GM19240 (cell line): ENCODE measurements at regions not wholly inside any gene's neighbourhood (a gene's known extent, or its start where the extent isn't known, plus 50 kb on each side); places are given as distances from the start of the nearest gene placed in this dataset.
"Not testable (repeated sequence)": the region's sequence is repeated elsewhere in the genome, so short reads cannot be mapped to it uniquely, and the experiment has no call there.

ENCODE experiments used
- DNase-seq: peaks from one replicate; pipeline ENCODE4 v3.0.0; 2011; ENCODE audit warnings: low spot score; ENCODE audit not compliant: insufficient read length

DNA sequence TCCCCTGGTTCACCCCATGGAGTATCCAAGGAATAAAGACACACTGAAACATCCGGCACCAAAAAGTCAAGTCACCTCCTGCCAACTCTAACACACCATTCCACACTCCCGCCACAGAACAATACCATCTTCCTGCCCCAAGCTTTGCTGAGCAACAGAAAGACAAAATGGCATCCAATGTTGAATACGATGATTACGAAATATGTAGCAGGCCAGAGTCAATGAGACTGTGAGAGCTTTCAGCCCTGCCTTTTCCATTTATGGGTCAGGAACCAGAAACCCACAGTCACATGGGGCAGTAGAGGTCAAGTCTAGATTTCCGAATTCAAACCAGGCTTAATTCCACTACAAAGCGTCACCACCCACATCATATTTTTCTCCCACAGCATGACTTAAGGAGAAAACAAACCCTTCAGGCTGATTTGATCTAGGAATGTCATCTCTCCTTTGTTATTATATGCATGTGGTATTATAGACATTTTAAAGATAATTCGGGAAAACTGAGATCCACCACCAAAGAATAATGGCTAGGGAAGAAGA, 249.8 kb downstream of the SETD4 start:
- DNase-seq: no peak

DNA sequence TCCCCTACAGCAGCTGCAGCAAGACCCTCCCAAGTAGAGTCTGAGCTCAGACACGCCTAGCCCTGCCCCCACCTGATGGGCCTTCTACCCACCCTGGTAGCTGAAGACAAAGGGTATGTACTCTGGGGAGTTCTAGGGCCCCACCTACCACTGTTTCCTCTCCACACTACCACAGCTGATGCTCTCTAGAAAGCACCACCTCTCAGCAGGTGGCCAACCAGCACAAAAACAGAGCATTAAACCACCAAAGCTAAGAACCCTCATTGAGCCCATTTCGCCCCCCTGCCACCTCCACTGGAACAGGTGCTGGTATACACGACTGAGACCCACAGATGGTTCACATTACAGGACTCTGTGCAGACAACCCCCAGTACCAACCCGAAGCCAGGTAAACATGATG, 258.9 kb downstream of the SETD4 start:
- no peak for DNase-seq

DNA sequence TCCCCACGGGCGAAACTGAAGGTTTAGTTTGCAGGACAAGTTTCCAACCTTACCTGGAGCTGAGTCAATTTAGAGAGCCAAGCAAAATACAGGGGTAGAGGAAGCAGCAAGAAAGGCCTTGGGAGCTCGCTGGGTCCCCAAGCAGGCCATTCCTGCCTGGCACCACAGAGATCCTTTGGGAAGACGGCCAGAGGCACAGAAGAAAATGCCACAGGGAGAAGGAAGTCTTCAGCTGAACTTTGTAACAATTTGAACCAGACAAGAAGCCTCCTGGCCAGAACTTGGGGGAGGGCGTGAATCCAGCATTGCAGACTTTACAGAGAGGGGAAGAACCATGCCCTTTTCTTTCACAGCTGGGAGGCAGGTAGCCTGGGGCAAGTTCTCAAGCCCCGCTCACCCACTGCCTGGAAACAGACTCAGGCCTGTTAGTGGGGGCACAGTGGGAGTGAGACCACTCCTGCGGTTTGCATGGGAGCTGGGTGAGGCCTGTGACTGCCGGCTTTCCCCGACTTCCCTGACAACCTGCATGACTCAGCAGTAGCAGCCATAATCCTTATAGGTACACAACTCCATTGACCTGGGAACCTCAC, 259.4 kb downstream of the SETD4 start:
- not testable (repeated sequence) for DNase-seq

DNA sequence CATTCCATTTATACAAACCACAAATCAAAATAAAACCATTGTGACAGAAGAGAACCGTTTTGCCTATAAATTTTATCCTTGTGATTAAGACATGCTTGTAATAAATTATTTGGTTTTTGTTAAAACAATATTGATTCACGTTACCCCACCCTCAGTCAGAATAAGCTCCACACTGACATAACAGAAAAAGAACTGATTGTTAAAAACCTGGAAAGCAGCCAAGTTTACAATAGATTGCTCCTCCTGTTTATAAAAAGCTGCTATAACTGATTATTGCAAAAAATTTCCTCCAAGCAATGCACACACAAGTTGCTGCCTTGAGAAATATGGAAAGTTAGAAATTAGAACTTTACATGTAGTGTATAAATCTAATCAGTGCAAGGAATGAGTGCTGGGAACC, 263.5 kb downstream of the SETD4 start:
- DNase-seq: no peak

DNA sequence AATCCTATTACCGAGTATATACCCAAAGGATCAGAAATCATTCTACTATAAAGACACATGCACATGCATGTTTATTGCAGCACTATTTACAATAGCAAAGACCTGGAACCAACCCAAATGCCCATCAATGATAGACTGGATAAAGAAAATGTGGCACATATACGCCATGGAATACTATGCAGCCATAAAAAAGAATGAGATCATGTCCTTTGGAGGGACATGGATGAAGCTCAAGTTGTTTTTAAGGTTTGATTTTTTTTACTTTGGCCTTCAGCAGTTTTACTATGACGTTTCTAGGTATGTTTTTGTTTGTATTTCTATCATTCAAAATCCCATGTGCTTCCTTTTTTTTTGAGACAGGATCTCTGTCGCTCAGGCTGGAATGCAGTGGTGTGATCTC, 265.8 kb downstream of the SETD4 start:
- not testable (repeated sequence) for DNase-seq

DNA sequence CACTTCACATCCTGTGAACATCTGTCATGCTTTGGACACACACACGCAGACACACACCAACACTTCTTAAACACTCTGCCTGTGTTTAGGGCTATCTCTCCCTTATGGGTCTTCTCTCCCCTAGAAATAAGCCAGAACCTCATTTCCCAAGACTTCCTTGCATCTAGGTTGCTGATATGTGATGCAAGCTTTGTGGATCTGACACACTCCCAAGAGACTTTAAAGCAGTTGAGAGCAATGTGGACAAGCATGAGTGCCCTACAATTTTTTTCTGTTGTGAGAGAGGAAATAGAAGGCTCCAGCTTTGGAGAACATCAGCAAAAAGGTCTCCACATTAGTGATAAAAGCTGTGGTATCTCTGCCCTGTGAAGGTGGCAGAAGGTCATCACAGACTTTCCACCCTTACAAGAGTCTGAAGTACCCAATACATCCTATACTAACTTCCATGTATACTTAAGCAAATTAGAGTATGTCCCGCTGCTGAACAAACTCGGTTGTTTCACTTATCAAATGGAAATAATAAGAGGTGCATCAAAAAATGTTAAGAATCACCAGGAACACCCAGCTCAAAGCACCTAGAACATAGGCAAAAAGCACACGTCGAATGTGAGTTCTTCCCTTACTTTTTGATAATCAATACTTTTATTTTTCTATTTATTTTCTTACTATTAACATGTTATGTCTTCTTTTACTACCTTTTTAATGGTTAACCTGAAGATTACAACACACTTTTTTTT, 267.6 kb downstream of the SETD4 start:
- no peak for DNase-seq

DNA sequence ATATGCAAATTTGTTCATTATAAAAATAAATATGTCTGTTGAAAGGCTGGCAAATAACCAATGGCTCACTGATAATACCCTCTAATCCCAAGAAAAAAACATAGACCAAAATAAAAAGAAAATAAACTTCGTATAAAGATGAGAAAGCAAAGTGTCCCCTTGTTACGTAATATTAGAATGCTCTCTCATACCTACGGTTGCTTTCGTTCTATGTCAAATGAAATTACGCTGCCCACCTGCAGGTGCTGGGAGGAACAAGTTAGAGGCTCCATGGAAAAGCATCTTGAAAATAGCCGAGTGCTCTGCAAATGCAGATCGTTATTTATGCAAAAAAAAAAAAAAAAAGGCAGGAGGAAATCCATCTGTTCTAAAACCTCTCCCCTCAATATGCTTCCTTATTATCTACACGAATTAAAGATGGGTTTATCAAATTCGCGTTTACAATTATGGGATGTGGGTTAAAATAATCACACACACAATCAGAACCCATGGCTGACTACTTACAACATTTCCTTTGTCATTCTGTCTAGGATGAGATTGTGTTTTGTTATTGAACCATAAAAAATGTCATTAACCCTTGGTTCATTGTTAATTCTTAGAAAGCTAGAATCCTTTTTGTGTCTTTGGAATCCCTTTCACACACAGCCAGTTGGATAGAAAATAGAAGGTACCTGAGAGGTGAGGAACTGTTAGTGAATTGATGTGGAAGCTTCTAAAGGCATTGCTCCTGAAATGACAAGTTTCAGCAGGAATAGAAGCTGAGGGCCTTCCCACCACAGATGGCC, 268.6 kb downstream of the SETD4 start:
- DNase-seq: no peak

DNA sequence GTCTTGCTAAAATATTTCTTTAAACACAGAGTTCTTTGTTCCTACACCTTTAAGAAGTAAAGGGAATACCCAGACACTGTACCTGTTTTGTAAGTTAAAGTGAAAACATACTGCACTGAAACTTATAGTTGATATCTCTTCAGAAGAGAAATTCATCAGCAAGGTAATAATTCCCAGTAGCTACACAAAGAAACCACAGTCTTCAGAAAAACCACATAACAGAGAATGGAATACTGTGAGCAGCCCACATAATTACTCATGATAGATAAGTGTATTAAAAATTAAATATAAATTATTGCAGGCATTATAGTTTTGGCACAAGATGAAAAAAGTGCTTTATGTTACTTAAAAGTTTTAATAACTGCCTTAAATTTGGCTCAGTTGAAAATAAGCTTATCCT, 276.6 kb downstream of the SETD4 start:
- DNase-seq: no peak

DNA sequence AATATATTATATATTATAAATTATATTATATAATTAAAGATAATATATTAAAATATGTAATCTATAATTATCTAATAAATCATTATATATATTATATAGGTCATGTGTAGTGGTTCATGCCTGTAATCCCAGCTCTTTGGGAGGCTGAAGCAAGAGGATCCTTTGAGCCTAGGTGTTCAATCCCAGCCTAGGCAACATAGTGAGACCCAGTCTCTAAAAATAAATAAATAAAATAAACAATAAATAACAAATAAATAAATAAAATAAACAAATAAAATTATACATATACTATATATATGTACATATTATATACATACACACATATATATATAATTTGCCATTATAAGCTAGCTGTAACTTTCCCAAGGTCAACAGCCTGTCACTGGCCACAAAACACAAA, 277.7 kb downstream of the SETD4 start:
- DNase-seq: no peak

DNA sequence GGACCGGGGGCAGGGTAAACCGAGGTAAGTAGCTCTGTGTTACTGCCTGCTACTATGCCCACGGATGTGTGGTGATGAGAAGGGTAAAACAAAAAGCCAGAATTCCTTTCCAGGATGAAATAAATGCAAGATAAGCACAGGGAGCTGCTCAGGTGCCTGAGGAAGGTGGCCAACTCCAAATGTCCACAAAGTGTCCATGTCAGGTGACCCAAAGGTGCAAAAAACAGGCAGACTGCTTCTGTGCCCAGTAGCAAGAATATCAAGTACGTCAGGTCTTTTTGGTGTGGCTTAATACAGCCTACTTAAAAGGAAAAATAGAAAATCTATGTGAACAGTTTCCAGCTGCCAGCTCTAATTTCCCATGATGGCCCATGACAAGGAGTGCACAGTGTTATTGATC, 279.3 kb downstream of the SETD4 start:
- DNase-seq: no peak

DNA sequence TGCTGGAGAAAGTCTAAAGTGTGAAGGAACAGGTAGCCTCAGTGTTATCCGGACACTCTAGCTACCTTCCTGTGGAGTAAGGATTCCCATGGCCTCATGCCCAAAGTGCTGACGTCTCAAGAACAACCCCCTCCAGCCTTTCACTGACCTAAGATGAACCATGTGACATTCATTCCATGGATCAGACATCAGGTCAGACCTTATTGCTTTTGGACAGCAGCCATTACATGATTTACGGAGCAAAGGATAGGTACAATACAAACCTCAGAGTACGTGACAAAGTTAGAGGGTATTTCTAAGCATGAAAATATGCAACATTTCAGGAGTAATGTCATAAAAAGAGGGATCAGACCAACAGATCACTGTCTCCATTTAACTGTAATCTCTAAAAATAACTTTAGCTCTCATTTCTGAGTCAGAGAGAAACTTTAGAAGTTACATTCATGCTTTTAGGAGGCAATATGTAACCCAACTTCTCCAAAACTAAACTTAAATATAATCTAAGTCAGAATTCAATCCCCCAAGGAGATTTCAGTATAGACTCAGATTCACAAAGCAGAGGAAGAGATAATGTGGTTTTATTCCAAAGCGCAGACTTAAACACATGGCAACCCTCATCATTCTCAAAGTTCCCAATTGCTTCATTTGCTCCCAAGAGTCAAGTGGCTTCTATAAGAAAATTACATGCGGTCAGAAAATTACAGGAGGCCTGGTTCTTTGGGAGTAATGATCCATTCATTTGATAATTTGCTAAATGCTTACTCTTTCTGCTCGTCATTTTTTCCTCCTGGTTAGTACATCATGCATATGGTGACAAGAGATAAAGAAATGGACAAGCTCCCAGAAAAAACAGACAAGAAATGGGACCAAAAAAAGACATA, 280.4 kb downstream of the SETD4 start:
- no peak for DNase-seq

DNA sequence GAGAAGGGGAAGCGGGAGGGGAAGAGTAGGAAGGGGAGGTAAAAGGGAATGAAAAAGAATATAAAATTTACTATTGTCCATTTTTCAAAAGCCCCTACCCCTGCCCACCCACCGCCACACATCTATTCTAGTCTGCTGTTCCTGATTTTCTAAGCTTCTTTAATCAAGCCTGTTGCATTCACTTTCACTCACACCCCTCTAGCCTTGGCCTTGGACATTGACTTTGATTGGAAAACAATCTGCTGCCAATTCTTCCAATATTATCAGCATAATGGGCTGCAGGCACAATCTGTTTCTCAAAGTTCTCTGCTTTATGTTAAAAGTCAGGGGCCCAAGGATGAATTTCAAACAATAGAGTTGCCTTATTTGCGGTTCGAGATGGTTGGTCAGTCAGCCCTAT, 281.2 kb downstream of the SETD4 start:
- DNase-seq: no peak

DNA sequence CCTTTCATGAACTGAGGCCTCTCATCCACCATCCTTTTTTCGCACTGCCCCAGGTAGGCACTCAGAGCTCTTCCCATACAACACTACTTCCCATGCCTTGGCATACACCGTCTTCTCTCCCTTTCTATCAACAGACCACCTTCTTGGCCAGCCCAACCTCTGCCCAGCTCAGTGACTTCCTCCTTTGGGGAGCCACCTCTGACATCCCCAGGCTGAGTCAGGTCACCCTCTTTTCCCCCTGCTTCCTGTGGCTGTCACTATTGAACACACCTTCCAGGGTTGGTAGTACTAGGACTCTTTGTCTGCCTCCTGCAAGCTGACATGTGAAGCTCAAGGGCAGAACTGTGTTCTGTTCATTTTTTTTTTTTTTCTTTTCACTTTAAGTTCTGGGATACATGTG, 283.2 kb downstream of the SETD4 start:
- no peak for DNase-seq

DNA sequence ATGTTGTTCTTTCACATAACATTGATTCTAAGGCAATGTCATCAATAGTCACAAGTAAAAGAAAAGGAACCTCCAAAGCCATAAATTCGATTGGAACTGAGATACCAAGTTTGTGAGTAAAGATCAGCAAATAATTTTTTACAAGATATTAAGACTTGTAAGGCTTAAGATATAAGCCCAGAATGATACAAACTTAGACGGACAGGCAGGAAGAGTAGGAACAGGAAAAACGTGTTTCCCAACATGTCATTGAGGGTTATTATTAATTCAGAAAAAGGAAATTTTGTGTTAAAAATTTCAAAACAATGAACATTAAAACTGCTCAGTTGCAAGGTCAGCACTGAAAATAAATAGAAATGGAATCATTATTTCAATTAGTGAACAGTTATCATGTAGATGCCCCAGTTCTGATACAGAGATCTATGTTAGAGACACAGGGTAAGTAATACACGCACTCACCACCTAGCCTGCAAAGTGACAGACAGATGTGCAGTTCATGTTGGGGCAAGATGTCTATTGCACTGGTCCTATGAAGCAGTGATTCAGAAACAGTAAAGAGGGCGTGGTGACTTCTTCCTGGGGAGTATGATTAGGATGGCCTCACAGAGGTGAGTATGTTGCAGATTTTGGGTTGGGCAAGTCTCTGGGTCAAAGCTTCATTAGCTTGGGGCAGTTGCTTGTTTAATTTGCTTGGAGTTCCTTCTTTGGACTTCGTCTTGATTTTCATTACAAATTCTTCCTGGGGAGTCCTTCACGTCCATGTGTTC, 284.4 kb downstream of the SETD4 start:
- no peak for DNase-seq

DNA sequence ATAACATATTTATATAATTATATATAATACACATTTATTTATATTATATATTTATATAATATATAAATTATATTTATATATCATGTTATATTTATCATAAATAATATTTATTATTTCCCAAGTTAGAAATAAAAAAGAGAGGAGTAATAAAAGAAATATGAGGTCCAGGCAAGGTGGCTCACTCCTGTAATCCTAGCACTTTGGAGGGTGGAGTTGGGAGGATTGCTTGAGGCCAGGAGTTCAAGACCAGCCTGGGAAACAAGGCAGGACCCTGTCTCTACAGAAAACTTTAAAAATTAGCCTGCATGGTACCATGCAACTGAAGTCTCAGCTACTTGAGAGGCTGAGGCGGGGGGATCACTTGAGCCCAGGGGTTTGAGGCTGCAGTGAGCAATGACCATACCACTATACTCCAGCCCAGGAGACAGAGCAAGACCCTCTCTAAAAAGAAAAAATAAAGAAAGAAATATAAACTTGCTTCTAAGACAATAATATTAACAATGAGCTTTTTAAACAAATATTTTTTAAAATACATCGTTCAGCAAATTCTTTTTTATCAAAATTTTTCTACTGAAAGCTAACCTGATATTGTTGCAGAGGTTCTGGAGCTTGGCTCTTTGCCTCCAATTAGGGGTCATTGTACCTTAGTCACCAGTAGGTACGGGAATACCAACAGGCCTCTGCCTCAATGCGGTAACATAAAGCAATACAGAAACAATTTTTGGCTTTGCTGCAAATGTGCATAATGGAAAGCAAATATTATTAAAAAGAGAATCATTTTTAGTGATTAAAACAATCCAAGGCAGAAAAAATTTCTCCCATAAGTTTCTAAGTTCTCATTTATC, 290.0 kb downstream of the SETD4 start:
- no peak for DNase-seq

DNA sequence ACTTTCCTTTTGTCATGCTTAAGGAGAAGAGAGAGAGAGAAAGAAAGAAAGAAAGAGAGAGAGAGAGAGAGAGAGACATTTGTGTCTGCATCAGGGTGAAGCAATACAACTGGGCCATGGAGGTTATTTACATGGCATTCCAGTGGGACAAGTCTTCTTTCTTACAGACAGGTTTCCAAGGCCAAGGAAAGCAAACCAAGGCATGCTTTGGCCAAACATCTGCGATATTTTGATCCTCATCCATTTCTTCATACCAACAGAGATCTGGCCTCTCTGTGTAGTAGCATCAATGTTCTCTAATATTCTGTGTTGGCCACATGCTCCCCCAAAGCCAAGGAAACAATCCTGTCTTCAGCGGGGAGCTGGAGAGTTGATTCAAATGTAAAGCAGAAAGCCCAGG, 292.1 kb downstream of the SETD4 start:
- DNase-seq: no peak

DNA sequence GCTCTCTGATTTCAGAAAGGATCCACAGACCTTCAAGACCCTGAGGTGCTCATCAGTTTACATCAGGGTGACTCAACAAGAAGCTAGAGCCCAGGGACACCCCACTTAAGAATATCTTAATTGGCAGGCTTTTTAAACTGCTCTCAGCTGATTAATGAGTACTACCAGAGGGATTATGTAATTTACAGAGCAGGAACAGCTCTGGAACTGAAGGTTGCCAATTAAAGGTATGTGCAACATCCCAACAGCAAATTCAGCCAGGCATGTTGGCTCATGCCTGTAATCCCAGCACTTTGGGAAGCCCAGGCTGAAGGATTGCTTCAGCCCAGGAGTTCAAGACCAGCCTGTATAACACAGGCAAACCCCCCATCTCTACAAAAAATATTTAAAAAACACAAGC, 295.7 kb downstream of the SETD4 start:
- DNase-seq: no peak

DNA sequence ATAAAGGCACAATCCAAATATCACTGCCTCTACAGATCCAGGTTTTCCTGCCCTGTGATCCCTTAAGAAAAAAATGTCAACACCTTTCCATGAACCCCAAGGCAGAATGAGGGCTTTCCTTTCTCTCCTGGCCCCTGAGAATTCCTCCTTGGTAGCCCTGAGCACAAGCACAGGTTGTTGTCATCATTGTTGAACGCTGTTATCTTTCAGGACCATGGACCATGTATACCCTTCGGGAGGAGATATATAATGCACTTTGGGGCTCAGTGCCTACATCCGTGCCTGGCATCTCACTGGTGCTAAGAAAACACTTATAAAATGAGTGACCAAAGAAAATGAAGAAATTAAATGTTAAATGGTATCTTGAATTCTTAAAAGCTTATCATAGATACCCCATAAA, 296.2 kb downstream of the SETD4 start:
- no peak for DNase-seq

DNA sequence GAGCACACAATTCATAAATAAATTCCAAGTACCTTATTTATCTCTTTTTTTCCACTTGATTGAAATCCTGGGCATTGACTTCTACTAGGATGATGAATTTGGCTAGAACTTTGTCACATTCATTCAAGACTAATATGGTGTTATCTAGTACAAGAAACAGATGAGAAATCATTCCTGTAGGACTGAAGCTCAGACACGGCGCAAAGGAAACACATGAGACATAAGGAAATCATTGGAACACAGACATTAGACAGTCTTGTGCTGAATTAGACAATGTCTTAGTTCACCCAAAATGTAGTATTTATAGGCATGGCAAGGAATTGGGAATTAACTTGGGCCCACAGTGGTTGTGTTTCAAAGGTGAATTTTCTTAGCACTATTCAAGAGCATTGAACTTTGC, 305.7 kb downstream of the SETD4 start:
- no peak for DNase-seq

DNA sequence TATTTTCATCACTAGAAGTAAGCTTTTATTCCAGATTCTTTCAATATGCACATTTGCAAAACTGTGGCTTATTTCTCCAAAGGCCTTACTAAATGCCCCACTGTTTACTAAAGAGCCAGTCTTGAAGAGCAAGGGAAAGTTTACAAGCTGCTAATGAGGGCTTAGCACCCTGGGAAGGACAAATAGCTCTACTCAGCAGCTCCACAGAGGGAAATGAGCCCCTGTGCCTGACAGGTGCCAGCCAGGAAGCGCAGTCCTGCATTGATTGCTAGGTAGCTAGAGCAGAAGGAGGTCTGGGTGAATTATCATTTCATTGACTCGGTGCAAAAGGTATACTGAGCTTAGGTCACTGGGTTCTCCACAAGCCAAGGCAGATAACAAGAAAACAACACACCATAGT, 307.0 kb downstream of the SETD4 start:
- DNase-seq: no peak
